Skeletal muscle satellite cell (primary cell): ENCODE measurements at regions not wholly inside any gene's neighbourhood (a gene's known extent, or its start where the extent isn't known, plus 50 kb on each side); places are given as distances from the start of the nearest gene placed in this dataset.
"Not testable (repeated sequence)": the region's sequence is repeated elsewhere in the genome, so short reads cannot be mapped to it uniquely, and the experiment has no call there.

Experiments
- H3K27me3 ChIP-seq: 2 replicates; pipeline ENCODE4 v1.7.0; 2013; ENCODE audit warnings: low read length; ENCODE audit not compliant: control insufficient read depth, insufficient read depth
- H3K36me3 ChIP-seq: 2 replicates; pipeline ENCODE4 v1.7.0; 2013; ENCODE audit warnings: mild to moderate bottlenecking, control low read depth, low read length; ENCODE audit not compliant: insufficient read depth
- H3K4me1 ChIP-seq: 2 replicates; pipeline ENCODE4 v1.7.0; 2013; ENCODE audit warnings: low read length; ENCODE audit not compliant: control insufficient read depth, insufficient read depth
- H3K4me2 ChIP-seq: 2 replicates; pipeline ENCODE4 v1.7.0; 2013; ENCODE audit warnings: mild to moderate bottlenecking, low read length
- H3K4me3 ChIP-seq: 2 replicates; pipeline ENCODE4 v1.7.0; 2013; ENCODE audit warnings: low read length
- H3K9ac ChIP-seq: 2 replicates; pipeline ENCODE4 v1.7.0; 2013; ENCODE audit warnings: mild to moderate bottlenecking, low read depth, low read length, moderate library complexity
- H3K9me3 ChIP-seq: replicated peaks from 2 replicates; pipeline ENCODE4 v1.7.0; 2013; ENCODE audit warnings: mild to moderate bottlenecking, control low read depth, low read length

DNA sequence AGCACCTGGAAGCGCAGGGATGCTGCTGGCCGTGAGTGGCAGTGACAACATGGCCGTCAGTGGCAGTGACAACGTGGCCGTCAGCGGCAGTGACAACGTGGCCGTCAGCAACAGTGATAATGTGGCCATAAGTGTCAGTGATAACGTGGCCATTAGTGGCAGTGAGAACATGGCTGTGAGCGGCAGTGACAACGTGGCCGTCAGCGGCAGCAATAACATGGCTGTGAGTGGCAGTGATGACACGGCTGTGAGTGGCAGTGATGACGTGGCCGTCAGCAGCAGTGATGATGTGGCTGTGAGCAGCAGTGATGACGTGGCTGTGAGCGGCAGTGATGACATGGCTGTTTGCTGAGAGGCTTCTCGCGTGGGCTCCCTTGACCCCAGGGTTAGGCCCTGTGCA, 169.8 kb downstream of the ERMARD start:
- Histone ChIP-seq H3K9me3 (peaks cover 36% of the 10 kb centered on the region), H3K4me1 (no peaks in the 10 kb centered on the region), H3K4me2 (no peak overlapping the region), H3K9ac (no peak overlapping the region), H3K27me3 (no peaks in the 10 kb centered on the region), H3K36me3 (no peaks in the 10 kb centered on the region), H3K4me3 (no peak overlapping the region)

DNA sequence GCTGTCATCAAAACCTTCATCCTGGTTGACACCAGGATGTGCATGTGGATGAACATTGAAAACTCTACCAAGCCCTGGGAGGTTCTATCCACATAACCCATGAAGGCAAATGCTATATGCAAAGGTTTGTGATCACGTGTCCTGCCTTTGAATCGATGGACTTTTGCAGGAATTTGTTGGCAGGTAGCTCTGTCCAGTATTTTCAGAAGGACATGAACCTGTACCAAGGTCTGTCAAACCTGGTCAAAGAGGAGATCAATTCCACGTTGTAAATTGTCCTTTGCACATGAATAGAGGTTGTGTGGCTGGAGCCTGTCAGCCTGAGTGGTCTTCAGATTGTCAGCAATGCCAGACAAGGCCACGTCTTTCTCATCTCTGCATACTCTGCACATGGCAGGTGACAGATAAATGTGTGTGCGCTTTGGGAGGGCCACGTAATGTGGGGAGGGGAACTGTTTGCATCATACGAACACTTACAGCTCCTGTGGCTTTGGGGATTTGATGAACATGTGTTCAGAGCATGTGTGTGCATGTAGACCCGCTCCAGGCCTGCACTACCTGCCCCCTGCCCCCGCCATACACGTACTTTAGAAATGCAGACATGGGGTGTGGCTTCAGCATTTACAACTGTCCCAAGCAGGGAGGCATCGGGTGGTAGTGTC, 169.1 kb downstream of the ERMARD start:
- H3K4me1 ChIP-seq = no peaks in the 10 kb centered on the region
- H3K9me3 ChIP-seq = peaks cover 36% of the 10 kb centered on the region
- no peaks in the 10 kb centered on the region for H3K27me3 ChIP-seq
- no peak overlapping the region for H3K4me2 ChIP-seq
- H3K4me3 ChIP-seq = no peak overlapping the region
- H3K36me3 ChIP-seq = no peaks in the 10 kb centered on the region
- no peak overlapping the region for H3K9ac ChIP-seq

DNA sequence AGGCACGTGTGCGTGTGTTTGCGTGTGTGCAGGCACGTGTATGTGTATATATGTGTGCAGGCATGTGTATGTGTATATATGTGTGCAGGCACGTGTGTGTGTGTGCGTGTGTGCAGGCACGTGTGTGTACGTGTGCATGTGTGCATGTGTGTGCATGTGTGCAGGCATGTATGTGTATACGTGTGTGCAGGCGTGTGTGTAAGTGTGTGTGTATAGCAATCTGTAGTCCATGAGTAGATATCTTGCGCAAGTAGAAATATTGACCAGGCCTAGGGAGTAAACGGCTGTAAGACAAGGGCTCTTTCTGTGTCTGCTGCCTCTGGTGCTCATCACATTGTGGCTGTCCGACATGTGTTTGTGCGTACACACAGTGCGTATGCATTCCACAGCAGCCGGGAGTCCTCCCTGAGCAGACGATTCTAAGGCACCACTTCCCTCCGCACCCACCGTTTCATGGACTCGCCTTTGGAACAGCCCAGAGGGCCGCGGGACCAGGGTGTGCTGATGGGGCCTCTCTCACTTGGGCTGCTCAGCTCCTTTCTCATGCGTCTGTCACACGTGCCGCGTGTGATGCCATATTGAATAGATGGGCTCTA, 167.6 kb downstream of the ERMARD start:
- Histone ChIP-seq H3K36me3 (no peaks in the 10 kb centered on the region), H3K4me3 (no peak overlapping the region), H3K4me1 (no peaks in the 10 kb centered on the region), H3K4me2 (no peak overlapping the region), H3K9ac (no peak overlapping the region), H3K27me3 (no peaks in the 10 kb centered on the region), H3K9me3 (peaks cover 36% of the 10 kb centered on the region)

DNA sequence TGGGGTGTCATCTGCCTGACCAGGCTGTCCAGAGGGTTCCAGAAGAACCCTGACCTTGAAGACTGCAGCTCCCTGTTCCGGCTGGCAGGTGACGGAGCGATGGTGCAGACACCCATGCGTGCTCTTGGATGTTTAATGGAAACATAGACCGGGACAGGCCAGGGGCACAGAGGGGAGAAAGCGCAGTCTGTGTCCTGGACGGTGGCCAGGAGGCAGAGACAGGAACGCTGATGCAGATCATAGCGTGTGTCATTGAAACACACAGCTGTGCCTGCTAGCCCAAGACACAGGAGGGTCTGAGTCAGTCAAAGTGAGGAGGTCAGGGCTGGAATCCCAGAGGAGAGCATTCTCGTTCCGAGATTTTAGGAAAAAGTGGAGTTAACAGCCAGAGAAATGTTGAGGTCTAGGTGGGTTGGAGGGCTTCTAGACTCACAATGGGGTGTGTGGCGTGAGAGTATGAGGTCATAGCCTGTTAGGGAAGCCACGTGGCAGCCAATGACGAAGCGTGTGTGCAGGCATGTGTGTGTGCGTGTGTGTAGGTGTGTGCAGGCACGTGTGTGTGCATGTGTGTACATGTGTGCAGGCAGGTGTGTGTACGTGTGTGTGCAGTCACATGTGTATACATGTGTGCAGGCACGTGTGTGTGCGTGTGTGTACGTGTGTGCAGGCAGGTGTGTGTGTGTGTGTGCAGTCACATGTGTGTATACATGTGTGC, 167.0 kb downstream of the ERMARD start:
- Histone ChIP-seq H3K9me3 (peaks cover 35% of the 10 kb centered on the region), H3K4me2 (no peak overlapping the region), H3K4me3 (no peak overlapping the region), H3K4me1 (no peaks in the 10 kb centered on the region), H3K36me3 (no peaks in the 10 kb centered on the region), H3K27me3 (no peaks in the 10 kb centered on the region), H3K9ac (no peak overlapping the region)

DNA sequence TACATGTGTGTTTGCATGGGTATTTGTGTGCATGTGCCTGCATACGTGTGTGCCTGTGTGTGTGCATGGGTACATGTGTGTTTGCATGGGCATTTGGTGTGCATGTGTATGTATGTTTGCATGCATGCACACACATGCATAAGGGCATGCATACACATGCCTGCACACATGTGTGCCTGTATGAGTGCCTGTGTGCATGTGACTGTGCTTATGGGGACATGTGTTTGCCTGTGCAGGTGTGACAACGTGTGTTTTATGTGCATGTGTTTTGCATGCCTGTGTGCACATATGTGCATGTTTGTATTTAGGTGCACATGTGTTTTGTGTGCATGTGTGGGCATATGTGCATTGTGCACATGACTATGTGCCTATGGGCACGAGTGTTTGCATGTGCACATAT, 165.7 kb downstream of the ERMARD start:
- Histone ChIP-seq H3K4me2 (no peak overlapping the region), H3K4me1 (no peaks in the 10 kb centered on the region), H3K36me3 (no peaks in the 10 kb centered on the region), H3K27me3 (no peaks in the 10 kb centered on the region), H3K9ac (no peak overlapping the region), H3K4me3 (no peak overlapping the region), H3K9me3 (peaks cover 29% of the 10 kb centered on the region)

DNA sequence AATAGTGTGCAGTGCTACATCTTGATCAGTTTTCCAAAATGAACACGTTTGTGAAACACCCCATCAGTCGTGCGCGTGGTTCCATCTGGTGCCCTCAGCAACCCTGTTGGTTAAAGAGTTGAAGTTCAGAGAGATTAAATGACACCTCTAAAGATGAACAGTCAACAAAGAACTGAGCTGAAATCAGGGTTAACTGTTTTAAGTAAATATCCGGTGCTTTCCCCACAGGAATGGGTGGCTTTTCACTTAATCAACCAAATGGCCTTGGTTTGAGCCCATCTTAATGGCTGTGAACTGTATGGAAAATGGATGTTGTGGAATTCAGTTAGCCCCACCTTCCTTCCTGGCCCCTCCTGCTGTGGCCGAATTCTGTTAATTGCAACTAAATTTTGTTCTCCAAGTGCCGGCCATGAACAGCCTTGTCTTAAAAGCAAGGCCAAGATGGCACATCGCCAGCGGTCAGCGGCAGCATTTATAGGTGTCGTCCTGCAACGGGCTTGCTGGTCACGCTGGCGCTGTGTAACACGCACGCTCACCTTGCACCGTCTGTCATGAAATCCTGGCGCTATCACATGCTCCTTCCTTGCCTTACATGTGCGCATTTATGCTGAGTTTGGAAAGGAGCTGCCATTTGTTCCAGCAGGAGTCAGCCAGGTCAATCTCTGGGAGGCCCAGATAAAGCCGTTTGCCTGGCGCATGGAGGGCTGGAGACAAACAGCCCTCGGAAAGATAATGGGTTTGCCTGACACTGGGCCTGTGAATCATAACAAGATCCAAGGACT, 164.5 kb downstream of the ERMARD start:
- H3K27me3 ChIP-seq = no peaks in the 10 kb centered on the region
- H3K4me1 ChIP-seq = no peaks in the 10 kb centered on the region
- H3K36me3 ChIP-seq = no peaks in the 10 kb centered on the region
- peaks cover 29% of the 10 kb centered on the region for H3K9me3 ChIP-seq
- H3K4me2 ChIP-seq = no peak overlapping the region
- no peak overlapping the region for H3K4me3 ChIP-seq
- no peak overlapping the region for H3K9ac ChIP-seq

DNA sequence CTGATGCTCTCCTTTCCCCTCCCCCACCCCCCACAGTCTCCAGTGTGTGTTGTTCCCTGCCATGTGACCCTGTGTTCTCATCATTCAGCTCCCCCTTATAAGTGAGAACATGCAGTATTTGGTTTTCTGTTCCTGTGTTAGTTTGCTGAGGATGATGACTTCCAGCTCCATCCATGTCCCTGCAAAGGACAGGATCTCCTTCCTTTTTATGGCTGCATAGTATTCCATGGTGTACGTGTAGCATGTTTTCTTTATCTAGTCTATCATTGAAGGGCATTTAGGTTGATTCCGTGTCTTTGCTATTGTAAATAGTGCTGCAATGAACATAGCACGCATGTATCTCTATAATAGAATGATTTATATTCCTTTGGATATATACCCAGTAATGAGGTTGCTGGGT, 162.3 kb downstream of the ERMARD start:
- H3K27me3 ChIP-seq, H3K4me1 ChIP-seq, H3K36me3 ChIP-seq, H3K4me2 ChIP-seq, H3K9ac ChIP-seq, H3K4me3 ChIP-seq: not testable (repeated sequence)
- H3K9me3 ChIP-seq = peaks cover 23% of the 10 kb centered on the region

DNA sequence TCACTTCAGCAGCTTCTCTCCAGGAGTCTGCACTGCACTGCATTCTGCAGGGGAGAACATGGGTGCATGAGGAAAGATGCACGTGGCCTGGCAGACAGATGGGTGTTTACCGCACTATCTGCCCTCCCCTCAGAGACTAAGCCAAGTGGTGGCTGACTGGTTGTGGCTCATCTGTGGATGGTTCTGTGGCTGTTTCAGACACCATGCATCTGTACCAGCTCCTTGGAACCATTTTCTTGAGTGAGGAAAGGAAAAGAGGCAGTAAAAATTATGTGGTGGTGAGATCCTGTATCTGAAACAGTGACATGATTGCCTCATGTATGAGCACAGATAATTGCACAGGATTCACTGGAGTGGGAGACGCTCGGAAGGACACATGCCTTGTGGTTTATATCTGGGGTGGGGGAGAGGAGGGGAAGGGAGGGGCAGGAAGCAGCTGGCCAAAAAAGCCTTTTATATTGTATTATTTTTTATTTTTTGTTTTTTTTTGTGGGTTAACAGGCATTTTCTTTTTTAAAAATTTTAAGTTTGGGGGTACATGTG, 161.7 kb downstream of the ERMARD start:
- H3K9me3 ChIP-seq = peaks cover 20% of the 10 kb centered on the region
- no peak overlapping the region for H3K4me2 ChIP-seq
- H3K9ac ChIP-seq = no peak overlapping the region

DNA sequence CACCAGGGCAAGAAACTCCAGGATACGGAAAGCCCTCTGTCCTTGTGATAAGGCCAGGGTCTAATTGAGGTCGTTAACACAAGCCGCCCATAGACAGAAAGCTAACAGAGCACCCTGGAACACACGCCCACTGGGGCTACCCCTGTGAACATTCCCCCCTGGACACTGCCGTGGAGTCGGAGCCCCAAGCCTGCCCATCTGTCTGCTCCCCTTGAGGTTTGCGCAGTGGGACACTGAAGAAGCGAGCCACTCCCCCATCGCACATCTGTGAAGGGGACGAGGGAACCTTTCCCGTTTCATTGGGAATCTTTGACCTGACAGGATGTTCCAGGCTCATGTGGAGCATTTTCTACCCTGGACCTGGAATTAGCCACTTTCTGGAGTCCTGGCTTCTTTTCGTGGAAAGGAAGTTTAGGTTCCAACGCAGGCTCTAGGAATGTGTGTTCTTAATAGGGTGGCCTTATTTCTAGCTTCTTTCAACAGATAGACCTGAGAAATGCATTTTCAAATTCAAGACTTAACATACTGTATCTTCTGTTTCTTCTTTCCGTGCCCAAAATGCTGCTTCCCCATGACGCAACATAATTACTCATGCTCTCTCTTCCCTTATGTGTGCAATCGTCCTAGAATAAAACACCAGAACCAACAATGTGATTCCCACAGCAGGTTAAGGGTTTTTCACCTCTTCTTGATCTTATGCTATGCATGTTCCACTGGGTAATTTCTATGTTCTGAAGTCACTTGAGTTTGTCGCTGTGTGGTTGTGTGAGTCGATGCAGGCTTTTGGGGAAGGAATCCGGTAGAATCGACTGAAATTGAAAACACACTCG, 161.1 kb downstream of the ERMARD start:
- Histone ChIP-seq H3K4me1 (no peaks in the 10 kb centered on the region), H3K4me3 (no peak overlapping the region), H3K36me3 (no peaks in the 10 kb centered on the region), H3K27me3 (no peaks in the 10 kb centered on the region), H3K4me2 (no peak overlapping the region), H3K9ac (no peak overlapping the region), H3K9me3 (peaks cover 15% of the 10 kb centered on the region)

More for the DNA sequence above, 161.7 kb downstream of the ERMARD start:
- Histone ChIP-seq H3K36me3 (no peaks in the 10 kb centered on the region), H3K27me3 (no peaks in the 10 kb centered on the region), H3K4me3 (no peak overlapping the region), H3K4me1 (no peaks in the 10 kb centered on the region)

DNA sequence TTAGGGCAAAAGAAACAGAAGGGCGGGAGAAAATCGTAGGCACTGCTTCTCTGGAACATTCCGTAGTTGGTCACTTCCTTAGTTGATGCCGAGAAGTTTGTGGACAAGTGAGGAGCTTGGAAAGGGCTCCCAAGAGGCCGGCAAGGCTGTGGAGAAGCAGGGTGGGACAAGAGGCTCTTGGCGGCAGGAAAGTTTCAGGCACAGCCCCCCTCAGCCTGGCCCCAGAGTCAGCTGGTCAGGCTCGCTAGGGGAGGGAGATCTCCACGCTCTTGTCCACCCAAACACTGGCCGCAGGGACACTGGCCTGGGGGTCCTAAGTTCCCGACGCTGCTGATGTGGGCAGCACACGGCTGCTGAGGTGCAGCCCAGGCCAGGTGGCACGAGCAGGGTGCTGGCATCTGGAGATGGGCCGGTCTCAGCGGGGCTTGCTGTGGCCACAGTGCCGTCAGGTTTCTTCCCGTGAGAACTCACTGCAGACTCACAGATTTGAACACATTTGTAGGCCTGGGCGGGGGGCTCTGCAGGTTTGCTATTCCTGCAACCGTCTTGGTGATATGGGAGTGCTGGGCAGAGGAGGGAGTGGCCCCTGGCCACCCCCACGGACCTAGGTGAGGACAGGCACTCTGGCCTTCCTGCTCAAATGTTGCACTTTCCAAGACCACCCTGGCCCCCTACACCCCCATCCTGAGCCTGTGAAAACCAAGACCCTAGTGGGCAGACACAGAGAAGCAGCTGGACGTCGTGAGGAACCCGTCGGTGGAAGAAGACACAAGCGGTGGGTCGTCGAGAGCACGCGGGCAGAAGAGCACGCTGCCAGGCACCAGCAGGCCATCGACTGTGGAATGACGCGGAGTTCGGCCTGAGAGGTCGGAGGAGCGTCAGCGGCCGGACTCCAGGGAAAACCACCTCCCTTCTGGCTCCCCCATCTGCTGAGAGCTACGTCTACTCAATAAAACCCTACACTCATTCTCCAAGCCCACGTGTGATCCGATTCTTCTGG, 160.1 kb downstream of the ERMARD start:
- no peaks in the 10 kb centered on the region for H3K4me1 ChIP-seq
- H3K36me3 ChIP-seq = no peaks in the 10 kb centered on the region
- H3K4me3 ChIP-seq = no peak overlapping the region
- H3K27me3 ChIP-seq = no peaks in the 10 kb centered on the region
- peaks cover 11% of the 10 kb centered on the region for H3K9me3 ChIP-seq
- H3K9ac ChIP-seq = no peak overlapping the region
- no peak overlapping the region for H3K4me2 ChIP-seq
